A549 (cell line): ENCODE measurements at regions not wholly inside any gene's neighbourhood (a gene's known extent, or its start where the extent isn't known, plus 50 kb on each side); places are given as distances from the start of the nearest gene placed in this dataset.

Experiments
- SREBF2 ChIP-seq: fragments of 450-650 bp; IDR thresholded peaks from 2 replicates; pipeline ENCODE4 v1.6.1; 2014; ENCODE audit warnings: mild to moderate bottlenecking, moderate library complexity
- TF ChIP-seq, protein P1 (sequence below): fragments of >200 bp; sonication (Bioruptor Twin); formaldehyde crosslinking; IDR thresholded peaks from 3 replicates; pipeline ENCODE4 v1.5.1; 2016

DNA sequence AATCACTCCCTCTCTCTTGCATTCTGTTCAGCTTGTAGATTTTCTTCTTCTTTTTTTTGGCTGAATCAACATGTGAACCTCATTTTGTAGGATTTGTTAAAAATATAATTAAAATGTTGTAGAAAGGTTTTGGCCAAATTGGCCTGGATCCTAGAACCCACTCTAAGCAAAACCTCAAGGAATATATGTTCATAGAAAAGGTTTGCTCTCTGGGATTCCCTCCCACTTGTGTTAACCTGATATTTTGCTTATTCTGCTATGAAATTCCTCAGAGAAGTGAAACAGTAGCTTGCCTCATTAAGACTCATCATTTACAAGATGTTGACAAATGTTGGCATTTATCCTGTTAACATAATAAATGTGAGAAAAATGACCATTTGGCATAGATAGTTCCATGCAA is 456.7 kb downstream of the TMEM182 start:
- TF ChIP-seq, protein P1, sequence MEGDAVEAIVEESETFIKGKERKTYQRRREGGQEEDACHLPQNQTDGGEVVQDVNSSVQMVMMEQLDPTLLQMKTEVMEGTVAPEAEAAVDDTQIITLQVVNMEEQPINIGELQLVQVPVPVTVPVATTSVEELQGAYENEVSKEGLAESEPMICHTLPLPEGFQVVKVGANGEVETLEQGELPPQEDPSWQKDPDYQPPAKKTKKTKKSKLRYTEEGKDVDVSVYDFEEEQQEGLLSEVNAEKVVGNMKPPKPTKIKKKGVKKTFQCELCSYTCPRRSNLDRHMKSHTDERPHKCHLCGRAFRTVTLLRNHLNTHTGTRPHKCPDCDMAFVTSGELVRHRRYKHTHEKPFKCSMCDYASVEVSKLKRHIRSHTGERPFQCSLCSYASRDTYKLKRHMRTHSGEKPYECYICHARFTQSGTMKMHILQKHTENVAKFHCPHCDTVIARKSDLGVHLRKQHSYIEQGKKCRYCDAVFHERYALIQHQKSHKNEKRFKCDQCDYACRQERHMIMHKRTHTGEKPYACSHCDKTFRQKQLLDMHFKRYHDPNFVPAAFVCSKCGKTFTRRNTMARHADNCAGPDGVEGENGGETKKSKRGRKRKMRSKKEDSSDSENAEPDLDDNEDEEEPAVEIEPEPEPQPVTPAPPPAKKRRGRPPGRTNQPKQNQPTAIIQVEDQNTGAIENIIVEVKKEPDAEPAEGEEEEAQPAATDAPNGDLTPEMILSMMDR = no peak
- no peak for TF ChIP-seq SREBF2
